Fibroblast of lung (primary cell): ENCODE measurements at regions not wholly inside any gene's neighbourhood (a gene's known extent, or its start where the extent isn't known, plus 50 kb on each side); places are given as distances from the start of the nearest gene placed in this dataset.

Experiments used
- DNase-seq, 2 donors: peaks; one replicate each; pipeline versions ENCODE4 v3.0.0 to v3.0.0-alpha.2; 2010; ENCODE audit warnings: low read depth in 2 of 2
- H2AFZ ChIP-seq: 2 replicates; pipeline ENCODE4 v1.5.1; 2012; ENCODE audit warnings: low read length, control low read depth, inconsistent platforms
- H3K27ac ChIP-seq: 2 replicates; pipeline ENCODE4 v1.5.1; 2011; ENCODE audit warnings: low read length, control low read depth; ENCODE audit not compliant: insufficient read depth
- H3K27me3 ChIP-seq: 2 replicates; pipeline ENCODE4 v1.5.1; 2011; ENCODE audit warnings: mild to moderate bottlenecking, low read length; ENCODE audit not compliant: control insufficient read depth, insufficient read depth
- H3K36me3 ChIP-seq: 2 replicates; pipeline ENCODE4 v1.5.1; 2011; ENCODE audit warnings: low read length; ENCODE audit not compliant: control insufficient read depth, insufficient read depth
- H3K4me1 ChIP-seq: 2 replicates; pipeline ENCODE4 v1.5.1; 2011; ENCODE audit warnings: low read length; ENCODE audit not compliant: control insufficient read depth, insufficient read depth; ENCODE audit errors: extremely low read depth
- H3K4me2 ChIP-seq: 2 replicates; pipeline ENCODE4 v1.5.1; 2011; ENCODE audit warnings: low read length, control low read depth; ENCODE audit not compliant: insufficient read depth; ENCODE audit errors: extremely low read depth
- H3K4me3 ChIP-seq, 4 experiments: fragments of 200-600 bp in 1 of 4; sonication (generic) in 1 of 4; replicated peaks in 1 of 4; 2 replicates each; pipeline ENCODE4 v1.5.1; 2011 to 2016; ENCODE audit warnings: low read length in 4 of 4, low read depth in 3 of 4, mild to moderate bottlenecking in 3 of 4, control low read depth in 2 of 4, inconsistent platforms in 1 of 4, mixed read lengths in 1 of 4; ENCODE audit not compliant: insufficient read depth in 1 of 4; ENCODE audit errors: control extremely low read depth in 1 of 4
- H3K79me2 ChIP-seq: 2 replicates; pipeline ENCODE4 v1.5.1; 2012; ENCODE audit warnings: mild to moderate bottlenecking, low read length, inconsistent platforms; ENCODE audit not compliant: control insufficient read depth, insufficient read depth
- H3K9ac ChIP-seq: 2 replicates; pipeline ENCODE4 v1.5.1; 2011; ENCODE audit warnings: mild to moderate bottlenecking, low read length, control low read depth; ENCODE audit not compliant: insufficient read depth
- H3K9me3 ChIP-seq: 2 replicates; pipeline ENCODE4 v1.5.1; 2012; ENCODE audit warnings: low read depth, low read length; ENCODE audit not compliant: control insufficient read depth, insufficient read depth
- H4K20me1 ChIP-seq: 2 replicates; pipeline ENCODE4 v1.5.1; 2011; ENCODE audit warnings: low read length; ENCODE audit not compliant: control insufficient read depth, insufficient read depth; ENCODE audit errors: extremely low read depth
- CTCF ChIP-seq, 2 donors: IDR thresholded peaks in 1 of 2; conservative IDR thresholded peaks in 1 of 2; 1 replicate in 1 of 2; 2 replicates in 1 of 2; pipeline ENCODE4 v1.5.1; 2011 to 2012; ENCODE audit warnings: low read length in 2 of 2, control low read depth in 1 of 2, inconsistent platforms in 1 of 2, low read depth in 1 of 2, mild to moderate bottlenecking in 1 of 2
- EZH2 ChIP-seq: IDR thresholded peaks from 2 replicates; pipeline ENCODE4 v1.5.1; 2012; ENCODE audit warnings: low read length, control low read depth, mild to moderate bottlenecking; ENCODE audit errors: missing control alignments

- TF ChIP-seq CTCF (conservative IDR thresholded peaks at IDR 0.05 in 1 of 2, IDR thresholded peaks at IDR 0.05 in 1 of 2; ENCODE audit: low read depth in 1 of 2, low read length in 2 of 2) (no peak), EZH2 (no peak)
- DNase-seq = peak; percentile 54 to 62
- peaks cover 11% of the 10 kb centered on the region for H3K79me2 ChIP-seq
- no peaks in the 10 kb centered on the region for H3K27me3 ChIP-seq
- peak overlapping the region; percentile 22 to 57 (median 37) for H3K4me3 ChIP-seq
- no peak overlapping the region for H2AFZ ChIP-seq
- H3K9me3 ChIP-seq = no peaks in the 10 kb centered on the region
- peak overlapping the region; percentile 94 for H3K4me2 ChIP-seq
- peak overlapping the region; percentile 59 for H3K27ac ChIP-seq
- no peak overlapping the region for H3K9ac ChIP-seq
- peaks cover 8% of the 10 kb centered on the region for H3K4me1 ChIP-seq
- no peaks in the 10 kb centered on the region for H3K36me3 ChIP-seq
- no peaks in the 10 kb centered on the region for H4K20me1 ChIP-seq
Observed at GRCh38 chr12:24500831-24501230, 448.1 kb downstream of the BCAT1 start.

GRCh38 chr12:24500421-24500820, 448.5 kb downstream of the BCAT1 start:
- Histone ChIP-seq H3K27ac (peak overlapping the region; percentile 59), H2AFZ (no peak overlapping the region), H3K4me3 (peak overlapping the region; percentile 22 to 57 (median 37)), H3K9me3 (no peaks in the 10 kb centered on the region), H4K20me1 (no peaks in the 10 kb centered on the region), H3K4me2 (peak overlapping the region; percentile 94), H3K27me3 (no peaks in the 10 kb centered on the region), H3K36me3 (no peaks in the 10 kb centered on the region), H3K9ac (peak overlapping the region; percentile 5), H3K79me2 (peaks cover 11% of the 10 kb centered on the region), H3K4me1 (peaks cover 8% of the 10 kb centered on the region)
- peak in 1 of 2 donors; percentile 74 for DNase-seq
- TF ChIP-seq EZH2 = no peak
- no peak for TF ChIP-seq CTCF (conservative IDR thresholded peaks at IDR 0.05 in 1 of 2, IDR thresholded peaks at IDR 0.05 in 1 of 2; ENCODE audit: low read depth in 1 of 2, low read length in 2 of 2)

- Histone ChIP-seq H2AFZ (no peak overlapping the region), H3K27ac (peak overlapping the region; percentile 59), H3K4me1 (peaks cover 8% of the 10 kb centered on the region), H3K79me2 (peaks cover 11% of the 10 kb centered on the region), H3K9me3 (no peaks in the 10 kb centered on the region), H3K36me3 (no peaks in the 10 kb centered on the region), H3K27me3 (no peaks in the 10 kb centered on the region), H3K4me2 (peak overlapping the region; percentile 94), H3K4me3 (peak overlapping the region in 3 of 4 experiments; percentile 32 to 57 (median 42)), H3K9ac (no peak overlapping the region), H4K20me1 (no peaks in the 10 kb centered on the region)
- TF ChIP-seq EZH2 = no peak
- no peak for TF ChIP-seq CTCF (conservative IDR thresholded peaks at IDR 0.05 in 1 of 2, IDR thresholded peaks at IDR 0.05 in 1 of 2; ENCODE audit: low read depth in 1 of 2, low read length in 2 of 2)
- DNase-seq = peak; percentile 72 to 93
Observed at GRCh38 chr12:24499151-24500146, 449.5 kb downstream of the BCAT1 start.
